ENCODE measurements at regions not wholly inside any gene's neighbourhood (a gene's known extent, or its start where the extent isn't known, plus 50 kb on each side); places are given as distances from the start of the nearest gene placed in this dataset.

DNA sequence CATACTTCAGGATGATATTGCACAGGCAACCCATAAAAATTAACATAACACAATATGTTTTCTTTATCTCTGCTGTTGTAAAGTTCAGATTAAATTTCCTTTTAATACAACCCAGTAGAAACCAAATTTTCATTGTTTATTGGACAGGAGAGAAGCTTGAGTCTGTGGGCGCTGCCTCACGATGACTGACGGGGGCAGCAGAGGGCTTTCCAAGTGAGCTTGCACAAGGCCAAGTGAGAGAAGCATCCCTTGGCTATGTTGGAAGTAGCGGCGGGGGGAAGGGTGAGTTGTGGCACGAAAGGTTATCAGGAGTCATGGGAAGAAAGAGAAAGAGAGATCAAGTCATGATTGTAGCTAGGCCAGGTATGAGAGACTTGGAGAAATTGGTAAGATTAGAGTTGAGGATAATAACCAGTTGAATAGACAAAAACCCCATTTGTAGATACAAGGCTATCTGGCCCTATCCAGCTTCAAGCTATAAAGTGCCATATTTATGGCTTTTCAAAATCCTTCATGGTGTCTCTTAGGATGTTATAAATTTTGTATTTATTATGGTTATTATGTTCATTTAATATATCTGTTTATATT, 413.7 kb upstream of the FAM98A start:
- BruUV-seq (replicated peaks), result no TSS peak
- no peaks in the 10 kb centered on the region for H3K79me2 ChIP-seq (ENCODE audit: insufficient read depth, low read depth, low read length)
- intact Hi-C loops (cut with micrococcal nuclease; ENCODE audit: unreplicated experiment), result loop anchor here (5.0 kb wide), 1 partner anchor 1399 kb away; no protein-coding TSS in a partner anchor

GRCh38 chr2:34011684-34012083, 412.6 kb upstream of the FAM98A start:
- Histone ChIP-seq H3K36me3 (ENCODE audit: insufficient read depth, low read length) (no peaks in the 10 kb centered on the region), H3K9me2 (ENCODE audit: insufficient read depth, low read length) (no peaks in the 10 kb centered on the region), H3K4me1 (ENCODE audit: insufficient read depth, low read length, poor library complexity, severe bottlenecking) (no peaks in the 10 kb centered on the region), H2AFZ (ENCODE audit: low read length) (no peak overlapping the region), H3K4me3 (ENCODE audit: low read depth, low read length, poor library complexity, severe bottlenecking) (no peak overlapping the region), H3K9me3 (ENCODE audit: low read length) (no peaks in the 10 kb centered on the region), H3K4me2 (ENCODE audit: low read length) (no peak overlapping the region), H4K20me1 (ENCODE audit: insufficient read depth, low read length) (no peaks in the 10 kb centered on the region), H3K79me2 (ENCODE audit: insufficient read depth, low read depth, low read length) (no peaks in the 10 kb centered on the region), H3K27ac (ENCODE audit: low read depth, low read length, poor library complexity, severe bottlenecking) (no peak overlapping the region)
- intact Hi-C loops (cut with micrococcal nuclease; ENCODE audit: unreplicated experiment), result loop anchor here (5.0 kb wide), 1 partner anchor 1401 kb away; no protein-coding TSS in a partner anchor
- no peak for DNase-seq (ENCODE audit: low spot score)
- CTCF ChIA-PET (ENCODE audit: unreplicated experiment), result no interaction called here
- no peak for TF ChIP-seq EZH2phosphoT487 (IDR thresholded peaks at IDR 0.05; ENCODE audit: borderline replicate concordance, low read depth, low read length)
- no peak for TF ChIP-seq CTCF (conservative IDR thresholded peaks at IDR 0.05; ENCODE audit: low read length)
- BruUV-seq (replicated peaks), result no TSS peak
- POLR2A ChIA-PET, result no interaction called here

More for the DNA sequence above, 413.7 kb upstream of the FAM98A start:
- ChIA-PET POLR2A (interaction anchor here (0.6 kb wide), 1 partner anchor 12 kb away, joined by 4 read pairs; no protein-coding TSS in a partner anchor), CTCF (ENCODE audit: unreplicated experiment) (interaction anchor here (0.6 kb wide), 1 partner anchor 337 kb away, joined by 3 read pairs; no protein-coding TSS in a partner anchor)
- Histone ChIP-seq H2AFZ (ENCODE audit: low read length) (peak overlapping the region; percentile 3; the same call in 1 of the 2 replicates), H3K27ac (ENCODE audit: low read depth, low read length, poor library complexity, severe bottlenecking) (no peak overlapping the region), H4K20me1 (ENCODE audit: insufficient read depth, low read length) (no peaks in the 10 kb centered on the region), H3K4me2 (ENCODE audit: low read length) (no peak overlapping the region), H3K4me1 (ENCODE audit: insufficient read depth, low read length, poor library complexity, severe bottlenecking) (no peaks in the 10 kb centered on the region), H3K36me3 (ENCODE audit: insufficient read depth, low read length) (no peaks in the 10 kb centered on the region), H3K9me2 (ENCODE audit: insufficient read depth, low read length) (no peaks in the 10 kb centered on the region), H3K4me3 (ENCODE audit: low read depth, low read length, poor library complexity, severe bottlenecking) (no peak overlapping the region), H3K9me3 (ENCODE audit: low read length) (no peaks in the 10 kb centered on the region)
- DNase-seq (ENCODE audit: low spot score), result peak; percentile 59
- TF ChIP-seq EZH2phosphoT487 (IDR thresholded peaks at IDR 0.05; ENCODE audit: borderline replicate concordance, low read depth, low read length), result no peak
- TF ChIP-seq CTCF (conservative IDR thresholded peaks at IDR 0.05; ENCODE audit: low read length), result peak; percentile 85

GRCh38 chr2:34005901-34006300, 406.8 kb upstream of the FAM98A start:
- no peak overlapping the region for H2AFZ ChIP-seq (ENCODE audit: low read length)
- no peaks in the 10 kb centered on the region for H3K9me3 ChIP-seq (ENCODE audit: low read length)
- no peaks in the 10 kb centered on the region for H3K36me3 ChIP-seq (ENCODE audit: insufficient read depth, low read length)
- TF ChIP-seq CTCF (conservative IDR thresholded peaks at IDR 0.05; ENCODE audit: low read length) (no peak), EZH2phosphoT487 (IDR thresholded peaks at IDR 0.05; ENCODE audit: borderline replicate concordance, low read depth, low read length) (no peak)
- no peak overlapping the region for H3K4me3 ChIP-seq (ENCODE audit: low read depth, low read length, poor library complexity, severe bottlenecking)
- no peak for DNase-seq (ENCODE audit: low spot score)
- H4K20me1 ChIP-seq (ENCODE audit: insufficient read depth, low read length), result no peaks in the 10 kb centered on the region
- no peak overlapping the region for H3K4me2 ChIP-seq (ENCODE audit: low read length)
- H3K79me2 ChIP-seq (ENCODE audit: insufficient read depth, low read depth, low read length), result no peaks in the 10 kb centered on the region
- H3K27ac ChIP-seq (ENCODE audit: low read depth, low read length, poor library complexity, severe bottlenecking), result no peak overlapping the region
- ChIA-PET CTCF (ENCODE audit: unreplicated experiment) (no interaction called here), POLR2A (no interaction called here)
- no TSS peak for BruUV-seq (replicated peaks)
- H3K4me1 ChIP-seq (ENCODE audit: insufficient read depth, low read length, poor library complexity, severe bottlenecking), result no peaks in the 10 kb centered on the region
- intact Hi-C loops (cut with micrococcal nuclease; ENCODE audit: unreplicated experiment), result no loop called here
- H3K9me2 ChIP-seq (ENCODE audit: insufficient read depth, low read length), result no peaks in the 10 kb centered on the region

All from OCI-LY7 (cell line).